H9 (cell line): ENCODE measurements at regions not wholly inside any gene's neighbourhood (a gene's known extent, or its start where the extent isn't known, plus 50 kb on each side); places are given as distances from the start of the nearest gene placed in this dataset.

ENCODE experiments used
- DNase-seq: peaks from one replicate; pipeline ENCODE4 v3.0.0-alpha.2; 2017
- H2AFZ ChIP-seq: one replicate; pipeline ENCODE4 v1.6.1; 2013; ENCODE audit warnings: mild to moderate bottlenecking, low read length, control low read depth, moderate library complexity
- H2AK5ac ChIP-seq: 2 replicates; pipeline ENCODE4 v1.6.1; 2013; ENCODE audit warnings: low read length, control low read depth, mixed read lengths; ENCODE audit not compliant: insufficient read length
- H2BK120ac ChIP-seq: one replicate; pipeline ENCODE4 v1.6.1; 2013; ENCODE audit warnings: low read depth, mild to moderate bottlenecking, low read length, control low read depth, inconsistent platforms; ENCODE audit not compliant: poor library complexity, severe bottlenecking
- H2BK12ac ChIP-seq: 2 replicates; pipeline ENCODE4 v1.6.1; 2013; ENCODE audit warnings: low read length, control low read depth, mixed read lengths, low read depth; ENCODE audit not compliant: insufficient read length
- H2BK15ac ChIP-seq: 2 replicates; pipeline ENCODE4 v1.6.1; 2013; ENCODE audit warnings: low read depth, low read length, control low read depth
- H2BK20ac ChIP-seq: one replicate; pipeline ENCODE4 v1.6.1; 2013; ENCODE audit warnings: low read depth, mild to moderate bottlenecking, low read length, control low read depth, inconsistent platforms; ENCODE audit not compliant: poor library complexity, severe bottlenecking
- H2BK5ac ChIP-seq: 2 replicates; pipeline ENCODE4 v1.6.1; 2013; ENCODE audit warnings: low read length, control low read depth, mixed read lengths; ENCODE audit not compliant: insufficient read length
- H3K14ac ChIP-seq: 2 replicates; pipeline ENCODE4 v1.6.1; 2013; ENCODE audit warnings: low read length, control low read depth; ENCODE audit not compliant: insufficient read depth
- H3K18ac ChIP-seq: 2 replicates; pipeline ENCODE4 v1.6.1; 2013; ENCODE audit warnings: low read depth, mild to moderate bottlenecking, mixed read lengths, low read length, control low read depth; ENCODE audit not compliant: insufficient read length
- H3K23ac ChIP-seq: 2 replicates; pipeline ENCODE4 v1.6.1; 2013; ENCODE audit warnings: low read length, control low read depth, mixed read lengths, low read depth; ENCODE audit not compliant: insufficient read length
- H3K23me2 ChIP-seq: 2 replicates; pipeline ENCODE4 v1.6.1; 2013; ENCODE audit warnings: low read depth, mild to moderate bottlenecking, mixed read lengths, low read length, control low read depth; ENCODE audit not compliant: insufficient read length, poor library complexity, severe bottlenecking
- H3K27ac ChIP-seq: 2 replicates; pipeline ENCODE4 v1.5.1; 2013; ENCODE audit warnings: low read length, control low read depth, mixed read lengths, low read depth; ENCODE audit not compliant: insufficient read length
- H3K27me3 ChIP-seq: 2 replicates; pipeline ENCODE4 v1.6.1; 2013; ENCODE audit warnings: low read length, control low read depth, inconsistent platforms; ENCODE audit not compliant: insufficient read depth
- H3K4ac ChIP-seq: 2 replicates; pipeline ENCODE4 v1.6.1; 2013; ENCODE audit warnings: low read depth, mild to moderate bottlenecking, control low read depth, inconsistent platforms, low read length, moderate library complexity
- H3K4me1 ChIP-seq: 2 replicates; pipeline ENCODE4 v1.6.1; 2013; ENCODE audit warnings: low read length, control low read depth, inconsistent platforms; ENCODE audit not compliant: insufficient read depth
- H3K4me2 ChIP-seq: 2 replicates; pipeline ENCODE4 v1.6.1; 2013; ENCODE audit warnings: low read length, control low read depth, mixed read lengths; ENCODE audit not compliant: insufficient read length, insufficient read depth
- H3K56ac ChIP-seq: 2 replicates; pipeline ENCODE4 v1.6.1; 2013; ENCODE audit warnings: low read depth, mild to moderate bottlenecking, mixed read lengths, low read length, control low read depth; ENCODE audit not compliant: insufficient read length
- H3K79me1 ChIP-seq: 2 replicates; pipeline ENCODE4 v1.6.1; 2013; ENCODE audit warnings: low read depth, mild to moderate bottlenecking, moderate library complexity, low read length, control low read depth, inconsistent platforms; ENCODE audit not compliant: insufficient read depth, poor library complexity, severe bottlenecking
- H3K79me2 ChIP-seq: 2 replicates; pipeline ENCODE4 v1.6.1; 2013; ENCODE audit warnings: low read length, control low read depth, inconsistent platforms; ENCODE audit not compliant: insufficient read depth
- H3K9ac ChIP-seq: 2 replicates; pipeline ENCODE4 v1.6.1; 2013; ENCODE audit warnings: low read length, control low read depth, mixed read lengths; ENCODE audit not compliant: insufficient read length; ENCODE audit errors: extremely low read depth
- H3K9me3 ChIP-seq: one replicate; pipeline ENCODE4 v1.6.1; 2013; ENCODE audit warnings: low read depth, low read length, inconsistent platforms; ENCODE audit not compliant: control insufficient read depth
- H3T11ph ChIP-seq: one replicate; pipeline ENCODE4 v1.6.1; 2013; ENCODE audit warnings: mild to moderate bottlenecking, low read length, control low read depth, inconsistent platforms
- H4K20me1 ChIP-seq: one replicate; pipeline ENCODE4 v1.6.1; 2013; ENCODE audit not compliant: control insufficient read depth, insufficient read length, insufficient read depth
- H4K5ac ChIP-seq: 2 replicates; pipeline ENCODE4 v1.6.1; 2013; ENCODE audit warnings: low read depth, mild to moderate bottlenecking, mixed read lengths, low read length, control low read depth; ENCODE audit not compliant: insufficient read length
- H4K8ac ChIP-seq: replicated peaks from 2 replicates; pipeline ENCODE4 v1.6.1; 2013; ENCODE audit warnings: low read length, control low read depth, mixed read lengths, low read depth; ENCODE audit not compliant: insufficient read length
- H4K91ac ChIP-seq: 2 replicates; pipeline ENCODE4 v1.6.1; 2013; ENCODE audit warnings: low read depth, mild to moderate bottlenecking, moderate library complexity, mixed read lengths, low read length, control low read depth; ENCODE audit not compliant: insufficient read length
- H3K27ac Mint-ChIP-seq, 3 experiments: 2 replicates in 2 of 3; 3 replicates in 1 of 3; pipeline ENCODE4 v1.8.0; 2020 to 2021; ENCODE audit warnings: mixed read lengths in 3 of 3, mild to moderate bottlenecking in 1 of 3, moderate library complexity in 1 of 3
- H3K27me3 Mint-ChIP-seq: 2 replicates; pipeline ENCODE4 v1.8.0; 2021; ENCODE audit warnings: low read depth, mild to moderate bottlenecking, moderate library complexity, mixed read lengths
- H3K36me3 Mint-ChIP-seq, 3 experiments: 2 replicates in 2 of 3; 3 replicates in 1 of 3; pipeline ENCODE4 v1.8.0; 2020 to 2021; ENCODE audit warnings: low read depth in 3 of 3, mixed read lengths in 3 of 3; ENCODE audit not compliant: insufficient read depth in 1 of 3
- H3K4me1 Mint-ChIP-seq, 2 experiments: 2 replicates each; pipeline ENCODE4 v1.8.0; 2020; ENCODE audit warnings: mixed read lengths in 2 of 2
- H3K4me3 Mint-ChIP-seq, 2 experiments: 2 replicates in 1 of 2; 3 replicates in 1 of 2; pipeline ENCODE4 v1.8.0; 2020 to 2021; ENCODE audit warnings: mild to moderate bottlenecking in 2 of 2, mixed read lengths in 2 of 2, moderate library complexity in 1 of 2
- H3K9me3 Mint-ChIP-seq, 2 experiments: 2 replicates in 1 of 2; 3 replicates in 1 of 2; pipeline ENCODE4 v1.8.0; 2020; ENCODE audit warnings: mild to moderate bottlenecking in 2 of 2, mixed read lengths in 2 of 2, moderate library complexity in 1 of 2
- CTCF ChIP-seq: fragments of 200-600 bp; sonication (generic); conservative IDR thresholded peaks from 3 replicates; pipeline ENCODE4 v1.8.0; 2021; ENCODE audit warnings: antibody characterized with exemption, mild to moderate bottlenecking
- WGBS: extraction: QIAGEN DNeasy Blood & Tissue Kit; methylation state at CpG from one replicate; pipeline ENCODE4 v1.1.7; 2013; ENCODE audit warnings: missing lambda C conversion rate, low lambda C conversion rate, mixed read lengths; ENCODE audit not compliant: insufficient read length; ENCODE audit errors: extremely low coverage; 5-methylcytosine and 5-hydroxymethylcytosine counted together

GRCh38 chr17:36727577-36727976 lies 126.2 kb downstream of the MRM1 start:
- WGBS, result no CpG with 5 or more reads among the region's 4 CpGs
- no peak overlapping the region for H2BK15ac ChIP-seq
- H3K4me2 ChIP-seq, result no peak overlapping the region
- Mint-ChIP-seq H3K27ac (peak overlapping the region in 1 of 3 experiments; percentile 38; a peak in 2 of 7 replicates), H3K27me3 (peaks cover 41% of the 10 kb centered on the region), H3K4me3 (no peak overlapping the region; a peak in 1 of 5 replicates), H3K9me3 (no peaks in the 10 kb centered on the region), H3K4me1 (peaks cover 56 to 70% of the 10 kb centered on the region in 2 experiments), H3K36me3 (no peaks in the 10 kb centered on the region)
- no peak overlapping the region for H3K18ac ChIP-seq
- H2BK12ac ChIP-seq, result no peak overlapping the region
- no peak overlapping the region for H3K9ac ChIP-seq
- no peaks in the 10 kb centered on the region for H3K79me1 ChIP-seq
- no peaks in the 10 kb centered on the region for H4K20me1 ChIP-seq
- H3K27ac ChIP-seq, result no peak overlapping the region
- no peak overlapping the region for H3K4ac ChIP-seq
- no peak overlapping the region for H4K5ac ChIP-seq
- no peak overlapping the region for H2BK5ac ChIP-seq
- H3K23ac ChIP-seq, result no peak overlapping the region
- DNase-seq, result no peak
- no peak overlapping the region for H3T11ph ChIP-seq
- no peaks in the 10 kb centered on the region for H3K79me2 ChIP-seq
- no peak overlapping the region for H4K91ac ChIP-seq
- H2BK120ac ChIP-seq, result no peak overlapping the region
- no peak overlapping the region for H3K56ac ChIP-seq
- no peak for TF ChIP-seq CTCF
- H3K14ac ChIP-seq, result no peak overlapping the region
- H2BK20ac ChIP-seq, result no peak overlapping the region
- peaks cover under 1% of the 10 kb centered on the region for H3K23me2 ChIP-seq
- no peaks in the 10 kb centered on the region for H3K27me3 ChIP-seq
- H2AK5ac ChIP-seq, result no peak overlapping the region
- no peak overlapping the region for H2AFZ ChIP-seq
- H3K9me3 ChIP-seq, result no peaks in the 10 kb centered on the region
- H3K4me1 ChIP-seq, result peaks cover 21% of the 10 kb centered on the region; the same call in 1 of the 2 replicates
- H4K8ac ChIP-seq, result no peak overlapping the region
